ENCODE measurements at regions not wholly inside any gene's neighbourhood (a gene's known extent, or its start where the extent isn't known, plus 50 kb on each side); places are given as distances from the start of the nearest gene placed in this dataset.

DNA sequence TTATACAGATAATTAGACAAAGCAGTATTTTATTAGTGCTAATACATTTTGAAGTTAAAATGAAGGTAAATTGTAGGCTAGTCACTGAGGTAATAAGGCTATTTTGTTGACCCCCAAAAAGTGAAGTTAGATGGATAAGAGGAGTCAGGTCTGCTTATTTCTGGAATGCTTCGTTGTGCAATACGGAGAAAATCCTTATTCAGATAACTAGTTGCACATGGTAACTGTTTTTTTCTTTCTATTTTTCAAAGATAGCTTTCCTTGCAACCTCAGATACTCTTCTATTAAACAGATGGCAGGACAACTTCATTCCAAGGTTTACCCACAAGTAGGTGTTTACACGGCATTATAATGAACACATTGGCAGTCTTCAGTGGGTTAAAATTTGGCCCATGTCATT, 101.1 kb downstream of the TMEM174 start:
- H2AFZ ChIP-seq (ENCODE audit: low read depth, low read length) = no peak overlapping the region
- no peak overlapping the region for H3K9ac ChIP-seq (replicated peaks; ENCODE audit: extremely low read depth, insufficient read depth, low read length)
- H3K79me2 ChIP-seq (ENCODE audit: control insufficient read depth, insufficient read depth, low read length) = no peaks in the 10 kb centered on the region
- no TSS peak for BruUV-seq (replicated peaks)
- H3K36me3 ChIP-seq (ENCODE audit: control insufficient read depth in 2 of 2, extremely low read depth in 1 of 2, insufficient read depth in 2 of 2, low read length in 2 of 2) = no peaks in the 10 kb centered on the region
- H3K4me2 ChIP-seq (ENCODE audit: insufficient read depth, low read length) = no peak overlapping the region
- no peaks in the 10 kb centered on the region for H3K4me1 ChIP-seq (ENCODE audit: control insufficient read depth, extremely low read depth, insufficient read depth, low read length)
- H3K9me3 ChIP-seq (replicated peaks; ENCODE audit: control insufficient read depth, insufficient read depth, low read length) = no peaks in the 10 kb centered on the region
- DNase-seq (ENCODE audit: low read depth, low spot score) (no peak), FAIRE-seq (no peak)
- ChIA-PET POLR2A (no interaction called here), CTCF (interaction anchor here (1.2 to 1.3 kb wide), 2 partner anchors 10 to 58 kb away, joined by 7 to 8 read pairs; no protein-coding TSS in a partner anchor)
- H4K20me1 ChIP-seq (replicated peaks; ENCODE audit: control insufficient read depth, extremely low read depth, insufficient read depth, low read length) = no peaks in the 10 kb centered on the region
- TF ChIP-seq POLR2A (IDR thresholded peaks at IDR 0.05; ENCODE audit: low read depth, low read length) = no peak
- peak; percentile 3 for TF ChIP-seq EZH2 (IDR thresholded peaks at IDR 0.05; ENCODE audit: borderline replicate concordance, low read depth, low read length, severe bottlenecking)
- H3K27me3 ChIP-seq (ENCODE audit: control insufficient read depth in 2 of 2, insufficient read depth in 2 of 2, low read length in 2 of 2) = peaks cover 67 to 81% of the 10 kb centered on the region in 2 experiments
- no peaks in the 10 kb centered on the region for H3K9me1 ChIP-seq (replicated peaks; ENCODE audit: control insufficient read depth, extremely low read depth, insufficient read depth, low read length)
- dilution Hi-C loops (cut with MboI; ENCODE audit: extremely low pct_ligation_motif_present, low sequenced_read_pairs) (no loop called here), intact Hi-C loops (cut with micrococcal nuclease) (no loop called here)
- H3K27ac ChIP-seq (ENCODE audit: insufficient read depth, low read depth, low read length) = no peak overlapping the region
- no peak overlapping the region for H3K4me3 ChIP-seq (replicated peaks in 1 of 3; ENCODE audit: insufficient read depth in 1 of 3, low read depth in 1 of 3, low read length in 3 of 3)

DNA sequence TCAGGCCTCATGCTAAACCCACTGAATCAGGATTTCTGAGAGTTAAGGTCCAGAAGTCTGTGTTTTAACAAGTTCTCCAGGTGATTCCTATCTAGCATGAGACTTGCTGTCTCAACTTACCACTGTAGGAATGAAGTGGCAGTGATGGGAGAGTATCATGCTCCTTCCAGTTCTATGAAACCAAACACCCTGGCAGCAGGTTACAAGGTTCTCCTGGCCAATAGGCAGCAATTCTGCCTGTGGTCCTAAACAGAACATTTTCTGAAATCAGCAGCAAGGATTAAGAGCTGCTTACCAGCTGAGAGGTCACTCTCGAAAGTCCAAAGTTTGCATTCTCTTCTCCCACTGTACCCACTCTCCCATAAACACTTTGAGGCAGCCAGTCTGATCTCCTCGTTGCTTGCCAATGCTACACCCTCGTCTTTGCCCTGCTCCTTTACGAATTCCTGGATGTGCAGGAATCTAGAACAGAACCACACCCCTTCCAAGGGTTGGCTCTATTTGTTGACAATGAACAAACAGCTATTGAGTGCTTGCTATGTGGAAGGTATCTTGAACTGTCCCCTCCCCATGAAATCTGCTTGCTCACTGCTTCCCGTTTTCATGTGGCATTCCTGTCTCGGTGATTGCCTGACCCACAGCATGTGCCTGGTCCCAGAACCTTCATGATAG, 100.5 kb downstream of the TMEM174 start:
- no peak for FAIRE-seq
- no peak overlapping the region for H2AFZ ChIP-seq (ENCODE audit: low read depth, low read length)

More for the DNA sequence above, 100.5 kb downstream of the TMEM174 start:
- TF ChIP-seq MYC (IDR thresholded peaks at IDR 0.05; ENCODE audit: low read depth, low read length) (no peak), POLR2AphosphoS5 (IDR thresholded peaks at IDR 0.05; ENCODE audit: insufficient read depth, low read depth, low read length) (no peak), GATA2 (IDR thresholded peaks at IDR 0.05; ENCODE audit: insufficient read depth, insufficient read length, low read depth, low read length) (no peak), JUN (IDR thresholded peaks at IDR 0.05; ENCODE audit: borderline replicate concordance, insufficient read depth, insufficient read length, low read depth) (no peak), FOS (IDR thresholded peaks at IDR 0.05; ENCODE audit: borderline replicate concordance, insufficient read depth, low read length) (no peak), POLR2A (IDR thresholded peaks at IDR 0.05; ENCODE audit: low read depth, low read length) (no peak), EZH2 (IDR thresholded peaks at IDR 0.05; ENCODE audit: borderline replicate concordance, low read depth, low read length, severe bottlenecking) (no peak)
- TF ChIP-seq, protein P1, sequence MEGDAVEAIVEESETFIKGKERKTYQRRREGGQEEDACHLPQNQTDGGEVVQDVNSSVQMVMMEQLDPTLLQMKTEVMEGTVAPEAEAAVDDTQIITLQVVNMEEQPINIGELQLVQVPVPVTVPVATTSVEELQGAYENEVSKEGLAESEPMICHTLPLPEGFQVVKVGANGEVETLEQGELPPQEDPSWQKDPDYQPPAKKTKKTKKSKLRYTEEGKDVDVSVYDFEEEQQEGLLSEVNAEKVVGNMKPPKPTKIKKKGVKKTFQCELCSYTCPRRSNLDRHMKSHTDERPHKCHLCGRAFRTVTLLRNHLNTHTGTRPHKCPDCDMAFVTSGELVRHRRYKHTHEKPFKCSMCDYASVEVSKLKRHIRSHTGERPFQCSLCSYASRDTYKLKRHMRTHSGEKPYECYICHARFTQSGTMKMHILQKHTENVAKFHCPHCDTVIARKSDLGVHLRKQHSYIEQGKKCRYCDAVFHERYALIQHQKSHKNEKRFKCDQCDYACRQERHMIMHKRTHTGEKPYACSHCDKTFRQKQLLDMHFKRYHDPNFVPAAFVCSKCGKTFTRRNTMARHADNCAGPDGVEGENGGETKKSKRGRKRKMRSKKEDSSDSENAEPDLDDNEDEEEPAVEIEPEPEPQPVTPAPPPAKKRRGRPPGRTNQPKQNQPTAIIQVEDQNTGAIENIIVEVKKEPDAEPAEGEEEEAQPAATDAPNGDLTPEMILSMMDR (IDR thresholded peaks at IDR 0.05; ENCODE audit: extremely low read depth in 1 of 2, insufficient read depth in 1 of 2, low read depth in 1 of 2, low read length in 2 of 2) = no peak
- TF ChIP-seq, protein P2, sequence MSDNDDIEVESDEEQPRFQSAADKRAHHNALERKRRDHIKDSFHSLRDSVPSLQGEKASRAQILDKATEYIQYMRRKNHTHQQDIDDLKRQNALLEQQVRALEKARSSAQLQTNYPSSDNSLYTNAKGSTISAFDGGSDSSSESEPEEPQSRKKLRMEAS (IDR thresholded peaks at IDR 0.05; ENCODE audit: insufficient read depth, insufficient read length) = no peak
- Histone ChIP-seq H3K36me3 (ENCODE audit: control insufficient read depth in 2 of 2, extremely low read depth in 1 of 2, insufficient read depth in 2 of 2, low read length in 2 of 2) (no peaks in the 10 kb centered on the region), H3K4me2 (ENCODE audit: insufficient read depth, low read length) (no peak overlapping the region), H3K27me3 (ENCODE audit: control insufficient read depth in 2 of 2, insufficient read depth in 2 of 2, low read length in 2 of 2) (peaks cover 63 to 85% of the 10 kb centered on the region in 2 experiments), H3K9me1 (replicated peaks; ENCODE audit: control insufficient read depth, extremely low read depth, insufficient read depth, low read length) (no peaks in the 10 kb centered on the region), H3K9me3 (replicated peaks; ENCODE audit: control insufficient read depth, insufficient read depth, low read length) (no peaks in the 10 kb centered on the region), H3K4me3 (replicated peaks in 1 of 3; ENCODE audit: insufficient read depth in 1 of 3, low read depth in 1 of 3, low read length in 3 of 3) (no peak overlapping the region), H3K4me1 (ENCODE audit: control insufficient read depth, extremely low read depth, insufficient read depth, low read length) (no peaks in the 10 kb centered on the region), H3K27ac (ENCODE audit: insufficient read depth, low read depth, low read length) (no peak overlapping the region), H4K20me1 (replicated peaks; ENCODE audit: control insufficient read depth, extremely low read depth, insufficient read depth, low read length) (no peaks in the 10 kb centered on the region), H3K79me2 (ENCODE audit: control insufficient read depth, insufficient read depth, low read length) (no peaks in the 10 kb centered on the region), H3K9ac (replicated peaks; ENCODE audit: extremely low read depth, insufficient read depth, low read length) (no peak overlapping the region)
- intact Hi-C loops (cut with micrococcal nuclease) (no loop called here), dilution Hi-C loops (cut with MboI; ENCODE audit: extremely low pct_ligation_motif_present, low sequenced_read_pairs) (no loop called here)
- BruUV-seq (replicated peaks) = no TSS peak
- ChIA-PET POLR2A (no interaction called here), CTCF (no interaction called here)
- no peak for DNase-seq (ENCODE audit: low read depth, low spot score)
